PC-9 (cell line): ENCODE measurements at regions not wholly inside any gene's neighbourhood (a gene's known extent, or its start where the extent isn't known, plus 50 kb on each side); places are given as distances from the start of the nearest gene placed in this dataset.

ENCODE experiments used
- EZH2 ChIP-seq: fragments of 200-600 bp; sonication (generic); IDR thresholded peaks from 2 replicates; pipeline ENCODE4 v1.8.0; 2017; ENCODE audit warnings: antibody characterized with exemption, low read depth
- TF ChIP-seq, protein P1 (sequence below): fragments of 200-600 bp; sonication (generic); conservative IDR thresholded peaks from 2 replicates; pipeline ENCODE4 v1.6.1; 2017; ENCODE audit warnings: mixed run types, antibody characterized with exemption, mild to moderate bottlenecking, moderate library complexity

DNA sequence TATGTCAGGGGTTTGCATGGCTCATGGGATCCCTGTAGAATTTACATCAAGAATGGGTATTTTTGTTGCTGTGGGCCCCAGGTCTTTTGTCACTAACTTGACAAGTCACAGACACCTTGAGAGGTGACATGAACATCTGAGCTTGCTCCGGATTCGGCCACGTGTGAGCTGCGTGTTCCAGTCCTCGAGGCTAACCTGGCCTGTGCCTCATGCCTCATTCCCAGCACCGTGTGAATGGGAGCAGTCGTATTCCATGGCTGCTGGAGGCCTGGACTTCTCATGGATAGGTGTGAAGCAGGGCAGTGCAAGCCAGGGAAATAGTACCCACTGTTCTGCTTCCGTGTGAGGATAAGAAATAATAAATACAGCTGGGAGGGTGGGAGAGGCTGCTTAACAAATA lies 423.5 kb downstream of the OCA2 start:
- TF ChIP-seq, protein P1, sequence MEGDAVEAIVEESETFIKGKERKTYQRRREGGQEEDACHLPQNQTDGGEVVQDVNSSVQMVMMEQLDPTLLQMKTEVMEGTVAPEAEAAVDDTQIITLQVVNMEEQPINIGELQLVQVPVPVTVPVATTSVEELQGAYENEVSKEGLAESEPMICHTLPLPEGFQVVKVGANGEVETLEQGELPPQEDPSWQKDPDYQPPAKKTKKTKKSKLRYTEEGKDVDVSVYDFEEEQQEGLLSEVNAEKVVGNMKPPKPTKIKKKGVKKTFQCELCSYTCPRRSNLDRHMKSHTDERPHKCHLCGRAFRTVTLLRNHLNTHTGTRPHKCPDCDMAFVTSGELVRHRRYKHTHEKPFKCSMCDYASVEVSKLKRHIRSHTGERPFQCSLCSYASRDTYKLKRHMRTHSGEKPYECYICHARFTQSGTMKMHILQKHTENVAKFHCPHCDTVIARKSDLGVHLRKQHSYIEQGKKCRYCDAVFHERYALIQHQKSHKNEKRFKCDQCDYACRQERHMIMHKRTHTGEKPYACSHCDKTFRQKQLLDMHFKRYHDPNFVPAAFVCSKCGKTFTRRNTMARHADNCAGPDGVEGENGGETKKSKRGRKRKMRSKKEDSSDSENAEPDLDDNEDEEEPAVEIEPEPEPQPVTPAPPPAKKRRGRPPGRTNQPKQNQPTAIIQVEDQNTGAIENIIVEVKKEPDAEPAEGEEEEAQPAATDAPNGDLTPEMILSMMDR, result no peak
- TF ChIP-seq EZH2, result no peak
